ENCODE measurements at regions not wholly inside any gene's neighbourhood (a gene's known extent, or its start where the extent isn't known, plus 50 kb on each side); places are given as distances from the start of the nearest gene placed in this dataset.

DNA sequence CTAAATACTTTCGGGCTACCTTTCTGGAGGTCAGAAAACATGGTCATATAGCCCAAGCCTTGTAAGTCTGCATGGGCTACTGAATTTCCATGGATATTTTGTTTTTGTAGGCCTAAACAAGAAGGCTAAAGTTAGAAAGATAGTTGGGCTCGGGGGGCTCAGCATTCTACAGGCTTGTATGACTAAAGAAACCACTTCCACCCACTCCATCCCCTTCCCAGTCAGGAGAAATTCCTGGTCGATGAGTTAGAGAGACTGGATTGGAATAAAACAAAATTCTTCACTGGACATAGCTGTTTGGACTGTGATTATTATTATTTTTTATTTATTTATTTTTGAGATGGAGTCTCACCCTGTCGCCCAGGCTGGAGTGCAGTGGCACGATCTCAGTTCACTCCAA is 539.4 kb upstream of the TNP1 start:
- Mint-ChIP-seq H3K27ac (peak overlapping the region; percentile 73), H3K4me3 (no peak overlapping the region), H3K27me3 (ENCODE audit: insufficient read depth) (peaks cover 2% of the 10 kb centered on the region; the same call in 1 of the 2 replicates), H3K4me1 (ENCODE audit: low read depth) (peaks cover 77% of the 10 kb centered on the region), H3K36me3 (ENCODE audit: low read depth) (no peaks in the 10 kb centered on the region), H3K9me3 (no peaks in the 10 kb centered on the region)
- TF ChIP-seq, protein P1, sequence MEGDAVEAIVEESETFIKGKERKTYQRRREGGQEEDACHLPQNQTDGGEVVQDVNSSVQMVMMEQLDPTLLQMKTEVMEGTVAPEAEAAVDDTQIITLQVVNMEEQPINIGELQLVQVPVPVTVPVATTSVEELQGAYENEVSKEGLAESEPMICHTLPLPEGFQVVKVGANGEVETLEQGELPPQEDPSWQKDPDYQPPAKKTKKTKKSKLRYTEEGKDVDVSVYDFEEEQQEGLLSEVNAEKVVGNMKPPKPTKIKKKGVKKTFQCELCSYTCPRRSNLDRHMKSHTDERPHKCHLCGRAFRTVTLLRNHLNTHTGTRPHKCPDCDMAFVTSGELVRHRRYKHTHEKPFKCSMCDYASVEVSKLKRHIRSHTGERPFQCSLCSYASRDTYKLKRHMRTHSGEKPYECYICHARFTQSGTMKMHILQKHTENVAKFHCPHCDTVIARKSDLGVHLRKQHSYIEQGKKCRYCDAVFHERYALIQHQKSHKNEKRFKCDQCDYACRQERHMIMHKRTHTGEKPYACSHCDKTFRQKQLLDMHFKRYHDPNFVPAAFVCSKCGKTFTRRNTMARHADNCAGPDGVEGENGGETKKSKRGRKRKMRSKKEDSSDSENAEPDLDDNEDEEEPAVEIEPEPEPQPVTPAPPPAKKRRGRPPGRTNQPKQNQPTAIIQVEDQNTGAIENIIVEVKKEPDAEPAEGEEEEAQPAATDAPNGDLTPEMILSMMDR (IDR thresholded peaks at IDR 0.05) = no peak
- DNase-seq = peak; percentile 28

DNA sequence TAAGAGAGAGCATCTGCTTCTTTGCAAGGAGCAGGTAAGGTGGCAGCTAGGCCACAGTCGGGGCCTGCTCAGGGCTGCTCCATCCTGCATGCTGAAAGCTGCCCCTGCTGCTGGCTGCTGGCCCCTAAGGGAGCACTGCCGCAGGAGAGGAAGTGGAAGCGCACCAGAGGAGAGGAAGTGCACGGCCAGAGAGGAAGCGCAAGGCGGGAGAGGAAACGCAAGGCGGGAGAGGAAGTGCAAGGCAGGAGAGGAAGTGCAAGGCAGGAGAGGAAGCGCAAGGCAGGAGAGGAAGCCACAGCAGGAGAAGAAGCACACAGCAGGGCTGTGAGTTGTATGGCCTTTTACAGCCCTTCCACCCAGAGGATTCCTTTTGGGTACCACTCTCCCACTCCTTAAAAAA is 539.0 kb upstream of the TNP1 start:
- DNase-seq = no peak
- H3K27ac Mint-ChIP-seq = peak overlapping the region; percentile 73
- H3K9me3 Mint-ChIP-seq = no peaks in the 10 kb centered on the region
- TF ChIP-seq, protein P1 (IDR thresholded peaks at IDR 0.05) = no peak
- H3K36me3 Mint-ChIP-seq (ENCODE audit: low read depth) = no peaks in the 10 kb centered on the region
- no peak overlapping the region for H3K4me3 Mint-ChIP-seq
- H3K27me3 Mint-ChIP-seq (ENCODE audit: insufficient read depth) = peaks cover 2% of the 10 kb centered on the region; the same call in 1 of the 2 replicates
- peaks cover 81% of the 10 kb centered on the region for H3K4me1 Mint-ChIP-seq (ENCODE audit: low read depth)

DNA sequence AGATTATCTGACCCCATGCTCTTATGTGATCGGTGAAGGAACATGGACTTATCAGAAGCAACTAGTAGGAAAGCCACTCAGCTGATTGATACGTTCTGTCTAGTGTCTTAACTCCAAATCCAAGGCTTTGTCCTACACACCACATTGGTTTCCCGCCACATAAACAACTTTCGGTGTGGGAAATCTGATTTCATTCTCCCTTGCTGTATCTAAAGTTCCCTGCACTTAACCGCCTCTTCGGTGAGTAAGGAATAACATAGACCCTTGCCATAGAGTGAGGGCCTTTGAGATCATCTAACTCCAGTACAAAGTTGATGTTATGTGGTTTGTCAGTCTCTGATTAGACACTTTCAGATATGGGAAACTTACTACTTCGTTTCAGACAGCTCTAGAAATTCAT is 538.2 kb upstream of the TNP1 start:
- no peaks in the 10 kb centered on the region for H3K36me3 Mint-ChIP-seq (ENCODE audit: low read depth)
- H3K27ac Mint-ChIP-seq = peak overlapping the region; percentile 73
- no peak overlapping the region for H3K4me3 Mint-ChIP-seq
- TF ChIP-seq, protein P1 (IDR thresholded peaks at IDR 0.05) = no peak
- no peaks in the 10 kb centered on the region for H3K9me3 Mint-ChIP-seq
- peaks cover 84% of the 10 kb centered on the region for H3K4me1 Mint-ChIP-seq (ENCODE audit: low read depth)
- H3K27me3 Mint-ChIP-seq (ENCODE audit: insufficient read depth) = peaks cover 2% of the 10 kb centered on the region; the same call in 1 of the 2 replicates
- DNase-seq = no peak

DNA sequence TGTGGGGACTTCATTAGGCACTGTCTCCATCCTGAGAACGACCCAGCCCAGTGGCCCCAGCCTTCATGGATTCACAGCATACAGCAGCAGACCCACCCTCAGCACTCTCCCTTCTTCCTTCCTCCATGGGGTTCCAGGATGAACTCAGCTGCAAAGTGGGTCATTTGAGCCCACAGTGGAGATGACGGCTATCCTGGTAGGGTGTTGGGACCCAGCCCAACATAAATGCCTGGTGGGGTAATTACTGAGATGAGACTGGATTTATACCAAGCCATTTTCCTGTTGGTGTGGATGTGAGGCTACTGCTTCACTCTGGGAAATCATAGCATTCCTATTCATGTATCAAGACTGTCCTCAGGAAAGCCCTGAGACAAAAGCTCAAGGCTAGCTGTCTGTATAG is 536.7 kb upstream of the TNP1 start:
- DNase-seq = no peak
- TF ChIP-seq, protein P1 (IDR thresholded peaks at IDR 0.05) = no peak
- peaks cover 7% of the 10 kb centered on the region for H3K9me3 Mint-ChIP-seq
- no peak overlapping the region for H3K4me3 Mint-ChIP-seq
- H3K27ac Mint-ChIP-seq = peak overlapping the region; percentile 40; the same call in 1 of the 2 replicates
- H3K27me3 Mint-ChIP-seq (ENCODE audit: insufficient read depth) = peaks cover 2% of the 10 kb centered on the region; the same call in 1 of the 2 replicates
- H3K4me1 Mint-ChIP-seq (ENCODE audit: low read depth) = peaks cover 85% of the 10 kb centered on the region
- peaks cover 4% of the 10 kb centered on the region for H3K36me3 Mint-ChIP-seq (ENCODE audit: low read depth)

DNA sequence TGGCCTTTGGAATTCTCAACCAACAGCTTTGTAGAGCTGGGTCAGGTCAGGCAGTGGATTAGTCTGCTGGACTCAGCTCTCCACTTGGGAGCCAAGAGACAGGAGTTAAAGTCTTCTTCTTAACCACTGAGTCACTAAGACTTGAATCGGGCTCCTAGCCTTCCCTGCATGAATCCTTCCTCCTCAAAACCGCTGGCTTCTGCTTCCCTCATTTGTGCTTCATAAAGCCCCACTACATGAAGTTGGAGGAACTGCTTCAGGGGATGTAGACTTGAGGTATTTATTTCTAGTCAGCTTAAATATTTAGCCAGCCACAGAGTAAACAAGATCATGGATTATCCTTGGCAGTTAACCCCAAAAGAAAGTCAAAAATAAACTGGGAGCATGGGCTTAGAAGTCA is 536.3 kb upstream of the TNP1 start:
- peak overlapping the region; percentile 40 for H3K27ac Mint-ChIP-seq
- peaks cover 8% of the 10 kb centered on the region for H3K36me3 Mint-ChIP-seq (ENCODE audit: low read depth)
- peaks cover 85% of the 10 kb centered on the region for H3K4me1 Mint-ChIP-seq (ENCODE audit: low read depth)
- H3K9me3 Mint-ChIP-seq = peaks cover 11% of the 10 kb centered on the region
- DNase-seq = peak; percentile 52
- TF ChIP-seq, protein P1 (IDR thresholded peaks at IDR 0.05) = no peak
- 0 out of 2 replicates have a peak overlapping the region, but pooled peaks have one; percentile 2 for H3K4me3 Mint-ChIP-seq
- H3K27me3 Mint-ChIP-seq (ENCODE audit: insufficient read depth) = peaks cover 2% of the 10 kb centered on the region

All from HFFc6 (cell line).